Trophoblast cell (in vitro differentiated cells and primary cell): ENCODE measurements at regions not wholly inside any gene's neighbourhood (a gene's known extent, or its start where the extent isn't known, plus 50 kb on each side); places are given as distances from the start of the nearest gene placed in this dataset.

ENCODE experiments used
- DNase-seq, 2 donors: peaks; one replicate each; pipeline ENCODE4 v3.0.0-alpha.2; 2016
- H2AFZ ChIP-seq: 2 replicates; pipeline ENCODE4 v1.6.1; 2013; ENCODE audit warnings: low read length, moderate library complexity, mild to moderate bottlenecking; ENCODE audit not compliant: insufficient read depth, poor library complexity
- H2AK5ac ChIP-seq: 2 replicates; pipeline ENCODE4 v1.6.1; 2013; ENCODE audit warnings: mild to moderate bottlenecking, low read length
- H2BK120ac ChIP-seq: 2 replicates; pipeline ENCODE4 v1.6.1; 2013; ENCODE audit warnings: low read length, mild to moderate bottlenecking, moderate library complexity; ENCODE audit not compliant: insufficient read depth, poor library complexity
- H2BK12ac ChIP-seq: 2 replicates; pipeline ENCODE4 v1.6.1; 2013; ENCODE audit warnings: mild to moderate bottlenecking, low read length, moderate library complexity
- H2BK5ac ChIP-seq: 2 replicates; pipeline ENCODE4 v1.6.1; 2013; ENCODE audit warnings: low read length, low read depth, moderate library complexity, mild to moderate bottlenecking; ENCODE audit not compliant: poor library complexity
- H3K14ac ChIP-seq: 2 replicates; pipeline ENCODE4 v1.6.1; 2013; ENCODE audit warnings: mild to moderate bottlenecking, low read length
- H3K18ac ChIP-seq: 2 replicates; pipeline ENCODE4 v1.6.1; 2013; ENCODE audit warnings: mild to moderate bottlenecking, low read length
- H3K23ac ChIP-seq: 2 replicates; pipeline ENCODE4 v1.6.1; 2013; ENCODE audit warnings: low read length
- H3K27ac ChIP-seq: 2 replicates; pipeline ENCODE4 v1.5.1; 2013; ENCODE audit warnings: low read depth, mild to moderate bottlenecking, inconsistent platforms, low read length, moderate library complexity
- H3K27me3 ChIP-seq: 2 replicates; pipeline ENCODE4 v1.6.1; 2013; ENCODE audit warnings: inconsistent platforms, mild to moderate bottlenecking, low read length, moderate library complexity; ENCODE audit not compliant: insufficient read depth
- H3K36me3 ChIP-seq, 2 experiments: 1 replicate in 1 of 2; 2 replicates in 1 of 2; pipeline ENCODE4 v1.6.1; 2013; ENCODE audit warnings: low read length in 2 of 2, mild to moderate bottlenecking in 2 of 2, moderate library complexity in 1 of 2; ENCODE audit not compliant: insufficient read depth in 2 of 2, control insufficient read depth in 1 of 2
- H3K4ac ChIP-seq: 2 replicates; pipeline ENCODE4 v1.6.1; 2013; ENCODE audit warnings: low read depth, mild to moderate bottlenecking, low read length, moderate library complexity
- H3K4me1 ChIP-seq, 2 experiments: 1 replicate in 1 of 2; 2 replicates in 1 of 2; pipeline ENCODE4 v1.6.1; 2013; ENCODE audit warnings: low read length in 2 of 2, mild to moderate bottlenecking in 2 of 2, moderate library complexity in 1 of 2; ENCODE audit not compliant: insufficient read depth in 2 of 2, control insufficient read depth in 1 of 2
- H3K4me2 ChIP-seq: 2 replicates; pipeline ENCODE4 v1.6.1; 2013; ENCODE audit warnings: inconsistent platforms, mild to moderate bottlenecking, low read length, moderate library complexity
- H3K4me3 ChIP-seq: 2 replicates; pipeline ENCODE4 v1.5.1; 2013; ENCODE audit warnings: mild to moderate bottlenecking, low read depth, low read length, inconsistent platforms
- H3K79me1 ChIP-seq: one replicate; pipeline ENCODE4 v1.6.1; 2013; ENCODE audit warnings: low read length
- H3K79me2 ChIP-seq: 2 replicates; pipeline ENCODE4 v1.6.1; 2013; ENCODE audit warnings: low read length, mild to moderate bottlenecking; ENCODE audit not compliant: control insufficient read depth, insufficient read depth, poor library complexity
- H3K9ac ChIP-seq: 2 replicates; pipeline ENCODE4 v1.6.1; 2013; ENCODE audit warnings: mild to moderate bottlenecking, low read length
- H3K9me3 ChIP-seq: 2 replicates; pipeline ENCODE4 v1.6.1; 2013; ENCODE audit warnings: low read depth, mild to moderate bottlenecking, control low read depth, inconsistent platforms, low read length; ENCODE audit not compliant: insufficient read depth
- H4K12ac ChIP-seq: 2 replicates; pipeline ENCODE4 v1.6.1; 2013; ENCODE audit warnings: low read depth, mild to moderate bottlenecking, low read length, moderate library complexity
- H4K8ac ChIP-seq: 2 replicates; pipeline ENCODE4 v1.6.1; 2013; ENCODE audit warnings: low read depth, mild to moderate bottlenecking, low read length, moderate library complexity
- H4K91ac ChIP-seq: one replicate; pipeline ENCODE4 v1.6.1; 2013; ENCODE audit warnings: low read depth, mild to moderate bottlenecking, low read length, moderate library complexity
- WGBS: extraction: QIAGEN DNeasy Blood & Tissue Kit; methylation state at CpG from one replicate; pipeline ENCODE4 v1.1.7; 2013; ENCODE audit warnings: missing lambda C conversion rate; ENCODE audit not compliant: insufficient read length, insufficient coverage; ENCODE audit errors: extremely low coverage; 5-methylcytosine and 5-hydroxymethylcytosine counted together

DNA sequence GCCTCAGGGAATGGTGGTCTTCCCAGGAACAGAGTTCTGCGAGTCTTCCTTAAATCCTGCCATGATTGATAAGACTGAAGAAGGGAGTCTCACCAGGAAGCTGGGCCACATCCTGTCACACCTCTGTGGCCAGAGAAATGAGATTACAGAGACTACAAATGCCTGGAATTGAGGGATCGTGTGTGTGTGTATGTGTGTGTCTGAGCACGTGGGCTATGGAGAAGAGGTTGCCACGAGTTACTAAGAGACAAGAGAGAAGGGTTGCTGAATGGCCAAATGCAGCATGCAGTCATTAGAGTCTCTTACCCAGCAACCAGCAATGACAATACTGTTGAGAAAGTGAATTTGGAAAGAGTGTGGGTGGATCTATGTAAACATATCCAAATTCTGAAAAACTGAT lies 443.1 kb downstream of the MFSD1 start:
- no peak overlapping the region for H2AK5ac ChIP-seq
- H3K9ac ChIP-seq = no peak overlapping the region
- no peak overlapping the region for H3K4me3 ChIP-seq
- no peak overlapping the region for H2BK12ac ChIP-seq
- H3K18ac ChIP-seq = no peak overlapping the region
- no peak overlapping the region for H2BK5ac ChIP-seq
- no peaks in the 10 kb centered on the region for H3K4me1 ChIP-seq
- no peak overlapping the region for H4K12ac ChIP-seq
- H3K4ac ChIP-seq = no peak overlapping the region
- H2AFZ ChIP-seq = no peak overlapping the region
- no peak overlapping the region for H3K23ac ChIP-seq
- WGBS = no CpG with 5 or more reads among the region's 4 CpGs
- DNase-seq = no peak
- no peaks in the 10 kb centered on the region for H3K36me3 ChIP-seq
- H3K79me2 ChIP-seq = no peaks in the 10 kb centered on the region
- no peaks in the 10 kb centered on the region for H3K9me3 ChIP-seq
- no peak overlapping the region for H4K8ac ChIP-seq
- no peak overlapping the region for H3K14ac ChIP-seq
- H4K91ac ChIP-seq = no peak overlapping the region
- no peaks in the 10 kb centered on the region for H3K27me3 ChIP-seq
- H2BK120ac ChIP-seq = no peak overlapping the region
- no peak overlapping the region for H3K27ac ChIP-seq
- H3K4me2 ChIP-seq = no peak overlapping the region
- no peaks in the 10 kb centered on the region for H3K79me1 ChIP-seq

DNA sequence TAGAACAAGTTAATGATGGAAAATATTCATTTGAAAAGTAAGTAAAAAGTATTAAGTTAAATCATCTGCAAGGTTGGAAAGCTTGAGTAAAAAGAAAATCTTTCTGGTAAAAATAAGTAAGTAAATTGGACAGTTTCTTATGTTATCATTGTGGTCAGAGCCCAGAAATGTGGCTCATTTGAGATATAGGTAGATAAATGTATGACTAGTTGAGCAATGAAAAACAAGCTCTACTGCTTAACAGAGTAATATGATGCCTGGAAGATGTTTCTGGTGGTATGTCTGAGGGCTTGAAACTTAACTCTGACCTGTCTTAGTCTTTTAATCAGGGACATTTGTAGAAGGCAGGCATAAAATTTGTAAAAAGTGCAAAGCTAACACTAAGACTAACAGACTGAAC lies 444.0 kb downstream of the MFSD1 start:
- no peak overlapping the region for H4K12ac ChIP-seq
- no peaks in the 10 kb centered on the region for H3K79me2 ChIP-seq
- H3K4me2 ChIP-seq = no peak overlapping the region
- H3K4me1 ChIP-seq = no peaks in the 10 kb centered on the region
- no peak overlapping the region for H3K23ac ChIP-seq
- H2AFZ ChIP-seq = no peak overlapping the region
- H3K27ac ChIP-seq = no peak overlapping the region
- no peaks in the 10 kb centered on the region for H3K27me3 ChIP-seq
- no peaks in the 10 kb centered on the region for H3K9me3 ChIP-seq
- H2BK5ac ChIP-seq = no peak overlapping the region
- no peak overlapping the region for H4K91ac ChIP-seq
- no peaks in the 10 kb centered on the region for H3K79me1 ChIP-seq
- no peak overlapping the region for H3K18ac ChIP-seq
- no peak overlapping the region for H3K9ac ChIP-seq
- H3K4me3 ChIP-seq = no peak overlapping the region
- no peak overlapping the region for H2BK12ac ChIP-seq
- H3K14ac ChIP-seq = no peak overlapping the region
- H2AK5ac ChIP-seq = no peak overlapping the region
- H2BK120ac ChIP-seq = no peak overlapping the region
- DNase-seq = no peak
- H3K4ac ChIP-seq = no peak overlapping the region
- H3K36me3 ChIP-seq = no peaks in the 10 kb centered on the region
- no peak overlapping the region for H4K8ac ChIP-seq

DNA sequence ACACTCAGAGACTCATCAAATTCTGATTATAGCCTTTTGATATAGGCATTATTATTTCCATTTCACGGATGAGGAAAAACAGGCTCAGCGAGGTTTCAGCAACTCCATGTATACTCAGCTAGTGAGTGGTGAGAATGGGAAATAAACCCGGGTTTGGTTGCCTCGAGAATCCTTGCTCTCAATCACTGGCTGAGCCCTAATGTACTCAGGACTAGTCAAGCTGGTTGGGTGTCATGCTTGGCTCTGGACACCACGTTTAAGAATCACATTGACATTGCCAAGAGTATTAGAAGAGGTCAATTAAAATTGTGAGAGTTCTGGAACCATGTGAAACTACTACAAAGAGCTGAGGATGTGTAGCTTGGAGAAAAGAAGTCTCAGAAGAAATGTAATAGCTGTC lies 444.5 kb downstream of the MFSD1 start:
- Histone ChIP-seq H3K4ac (no peak overlapping the region), H3K4me2 (no peak overlapping the region), H3K18ac (no peak overlapping the region), H3K14ac (no peak overlapping the region), H3K36me3 (no peaks in the 10 kb centered on the region), H3K79me1 (no peaks in the 10 kb centered on the region), H3K27ac (no peak overlapping the region), H4K12ac (no peak overlapping the region), H2AK5ac (no peak overlapping the region), H2BK120ac (no peak overlapping the region), H3K27me3 (no peaks in the 10 kb centered on the region), H3K9ac (no peak overlapping the region), H2BK12ac (no peak overlapping the region), H4K91ac (no peak overlapping the region), H2AFZ (no peak overlapping the region), H2BK5ac (no peak overlapping the region), H4K8ac (no peak overlapping the region), H3K4me3 (no peak overlapping the region), H3K23ac (no peak overlapping the region), H3K4me1 (no peaks in the 10 kb centered on the region), H3K9me3 (no peaks in the 10 kb centered on the region), H3K79me2 (no peaks in the 10 kb centered on the region)
- no peak for DNase-seq
- no CpG with 5 or more reads among the region's 5 CpGs for WGBS

DNA sequence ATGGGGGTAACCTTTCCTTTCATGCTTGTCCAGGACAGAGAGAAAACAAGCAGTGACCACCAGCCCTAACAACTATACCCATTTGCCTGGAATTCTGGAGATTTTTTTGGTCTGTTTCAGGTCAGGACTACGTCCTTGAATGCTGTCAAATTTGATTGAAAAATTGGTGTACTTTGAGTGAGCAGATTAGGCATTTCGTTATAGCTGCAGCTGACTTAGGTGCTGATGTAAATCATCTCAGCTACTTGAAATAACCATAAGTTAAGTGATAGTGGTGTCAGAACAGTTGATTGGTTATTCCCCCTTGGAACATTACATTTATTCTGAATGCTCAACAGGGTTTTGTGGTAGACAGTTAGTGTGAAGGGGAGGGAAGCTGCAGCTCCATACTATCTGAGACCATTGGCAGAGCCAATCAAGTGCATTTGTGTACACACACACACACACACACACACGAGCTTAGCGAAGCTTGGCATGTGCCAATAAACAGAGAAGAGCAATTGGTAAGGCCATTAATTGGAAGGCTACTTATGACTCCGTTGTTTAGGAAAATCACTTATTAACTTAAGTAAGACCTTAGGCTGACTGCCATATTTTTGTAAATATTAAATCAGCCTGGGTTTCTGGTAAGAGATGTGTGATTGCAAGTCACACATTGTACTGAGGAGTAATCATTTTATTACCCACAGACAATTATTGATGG lies 447.8 kb downstream of the MFSD1 start:
- Histone ChIP-seq H3K27me3 (no peaks in the 10 kb centered on the region), H3K27ac (no peak overlapping the region), H3K18ac (no peak overlapping the region), H3K9me3 (no peaks in the 10 kb centered on the region), H3K36me3 (no peaks in the 10 kb centered on the region), H4K8ac (no peak overlapping the region), H2AFZ (no peak overlapping the region), H3K23ac (no peak overlapping the region), H3K4me2 (no peak overlapping the region), H3K4me3 (no peak overlapping the region), H3K79me2 (no peaks in the 10 kb centered on the region), H2BK12ac (no peak overlapping the region), H3K4ac (no peak overlapping the region), H3K79me1 (no peaks in the 10 kb centered on the region), H2AK5ac (no peak overlapping the region), H3K4me1 (no peaks in the 10 kb centered on the region), H2BK5ac (no peak overlapping the region), H3K14ac (no peak overlapping the region), H4K12ac (no peak overlapping the region), H2BK120ac (no peak overlapping the region), H3K9ac (no peak overlapping the region), H4K91ac (no peak overlapping the region)
- DNase-seq = no peak
- WGBS = no CpG with 5 or more reads among the region's 5 CpGs
